Kidney epithelial cell (primary cell): ENCODE measurements at regions not wholly inside any gene's neighbourhood (a gene's known extent, or its start where the extent isn't known, plus 50 kb on each side); places are given as distances from the start of the nearest gene placed in this dataset.

ENCODE experiments used
- DNase-seq: peaks from one replicate; pipeline ENCODE4 v3.0.0-alpha.2; 2010; ENCODE audit warnings: low read depth
- H3K27me3 ChIP-seq: 2 replicates; pipeline ENCODE4 v1.6.0; 2011; ENCODE audit warnings: low read length; ENCODE audit not compliant: control insufficient read depth, insufficient read depth
- H3K36me3 ChIP-seq: 2 replicates; pipeline ENCODE4 v1.5.1; 2011; ENCODE audit warnings: low read length; ENCODE audit not compliant: control insufficient read depth, insufficient read depth
- H3K4me3 ChIP-seq: 2 replicates; pipeline ENCODE4 v1.5.1; 2011; ENCODE audit warnings: low read depth, mild to moderate bottlenecking, control low read depth, low read length
- TF ChIP-seq, protein P1 (sequence below): IDR thresholded peaks from 2 replicates; pipeline ENCODE4 v1.5.1; 2011; ENCODE audit warnings: mild to moderate bottlenecking, moderate library complexity, low read length, control low read depth, inconsistent platforms; ENCODE audit not compliant: insufficient read depth, poor library complexity, severe bottlenecking

DNA sequence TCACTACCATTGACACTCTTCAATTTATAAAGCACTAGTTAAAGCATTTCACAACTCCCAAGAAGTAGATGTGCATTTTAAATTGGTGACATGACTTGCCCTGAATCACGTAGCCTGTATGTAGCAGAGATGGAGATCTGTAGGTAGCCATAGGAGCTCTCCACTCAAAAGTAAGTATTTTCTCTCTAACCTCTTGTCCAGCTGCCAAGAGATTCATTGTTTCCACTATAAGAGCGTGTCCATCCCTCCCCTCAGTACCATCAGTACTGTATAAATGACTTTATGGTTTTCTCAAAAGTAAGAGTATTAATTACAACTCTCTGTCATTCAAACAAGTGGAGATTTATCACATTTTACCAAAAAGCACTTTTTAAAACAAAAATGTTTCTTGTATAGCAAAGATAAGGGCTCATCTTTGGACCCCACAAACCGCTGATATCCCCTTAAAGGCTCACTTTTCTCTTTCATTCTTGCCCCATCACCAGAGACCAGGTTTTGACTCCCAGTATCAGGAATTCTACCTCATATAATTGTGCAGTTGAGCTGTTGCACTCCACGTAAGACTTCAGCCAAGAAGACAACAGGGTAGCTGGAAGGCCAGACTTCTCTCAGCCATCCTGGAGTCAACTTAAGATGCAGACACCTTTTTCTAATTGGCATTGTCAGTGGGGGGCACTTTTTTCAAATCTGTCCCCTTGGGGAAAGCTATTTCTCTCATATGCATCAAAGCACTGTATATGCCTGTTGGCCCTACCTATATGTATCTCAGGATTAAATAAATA lies 78.0 kb upstream of the GALNT5 start:
- TF ChIP-seq, protein P1, sequence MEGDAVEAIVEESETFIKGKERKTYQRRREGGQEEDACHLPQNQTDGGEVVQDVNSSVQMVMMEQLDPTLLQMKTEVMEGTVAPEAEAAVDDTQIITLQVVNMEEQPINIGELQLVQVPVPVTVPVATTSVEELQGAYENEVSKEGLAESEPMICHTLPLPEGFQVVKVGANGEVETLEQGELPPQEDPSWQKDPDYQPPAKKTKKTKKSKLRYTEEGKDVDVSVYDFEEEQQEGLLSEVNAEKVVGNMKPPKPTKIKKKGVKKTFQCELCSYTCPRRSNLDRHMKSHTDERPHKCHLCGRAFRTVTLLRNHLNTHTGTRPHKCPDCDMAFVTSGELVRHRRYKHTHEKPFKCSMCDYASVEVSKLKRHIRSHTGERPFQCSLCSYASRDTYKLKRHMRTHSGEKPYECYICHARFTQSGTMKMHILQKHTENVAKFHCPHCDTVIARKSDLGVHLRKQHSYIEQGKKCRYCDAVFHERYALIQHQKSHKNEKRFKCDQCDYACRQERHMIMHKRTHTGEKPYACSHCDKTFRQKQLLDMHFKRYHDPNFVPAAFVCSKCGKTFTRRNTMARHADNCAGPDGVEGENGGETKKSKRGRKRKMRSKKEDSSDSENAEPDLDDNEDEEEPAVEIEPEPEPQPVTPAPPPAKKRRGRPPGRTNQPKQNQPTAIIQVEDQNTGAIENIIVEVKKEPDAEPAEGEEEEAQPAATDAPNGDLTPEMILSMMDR: no peak
- Histone ChIP-seq H3K27me3 (no peaks in the 10 kb centered on the region), H3K36me3 (no peaks in the 10 kb centered on the region), H3K4me3 (no peak overlapping the region)
- DNase-seq: no peak

- no peaks in the 10 kb centered on the region for H3K27me3 ChIP-seq
- TF ChIP-seq, protein P1: no peak
- no peak for DNase-seq
Observed at GRCh38 chr2:157180359-157180758, 77.1 kb upstream of the GALNT5 start.

DNA sequence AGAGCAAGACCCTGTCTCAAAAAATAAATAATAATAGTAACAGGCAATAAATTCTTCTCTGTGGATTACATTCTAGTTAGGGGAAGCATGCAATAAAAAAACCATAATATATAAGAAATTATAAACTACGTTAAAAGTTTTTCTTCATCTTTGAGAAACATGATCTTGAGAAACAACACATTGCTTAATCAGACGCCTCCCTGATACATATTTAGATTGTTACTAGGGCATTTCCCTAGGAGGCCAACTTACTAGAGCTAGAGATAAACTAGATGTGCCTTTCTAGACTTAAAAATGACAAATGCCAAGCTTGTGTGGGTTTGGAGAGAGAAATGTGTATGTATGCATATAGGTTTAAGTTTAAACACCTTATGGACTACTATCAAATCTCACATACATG lies 76.3 kb upstream of the GALNT5 start:
- Histone ChIP-seq H3K27me3 (no peaks in the 10 kb centered on the region), H3K4me3 (no peak overlapping the region), H3K36me3 (no peaks in the 10 kb centered on the region)
- TF ChIP-seq, protein P1: no peak
- DNase-seq: no peak

More at GRCh38 chr2:157180359-157180758, 77.1 kb upstream of the GALNT5 start:
- Histone ChIP-seq H3K4me3 (no peak overlapping the region), H3K36me3 (no peaks in the 10 kb centered on the region)

GRCh38 chr2:157182204-157182709 lies 75.2 kb upstream of the GALNT5 start:
- TF ChIP-seq, protein P1: no peak
- Histone ChIP-seq H3K36me3 (no peaks in the 10 kb centered on the region), H3K4me3 (no peak overlapping the region), H3K27me3 (no peaks in the 10 kb centered on the region)
- no peak for DNase-seq

DNA sequence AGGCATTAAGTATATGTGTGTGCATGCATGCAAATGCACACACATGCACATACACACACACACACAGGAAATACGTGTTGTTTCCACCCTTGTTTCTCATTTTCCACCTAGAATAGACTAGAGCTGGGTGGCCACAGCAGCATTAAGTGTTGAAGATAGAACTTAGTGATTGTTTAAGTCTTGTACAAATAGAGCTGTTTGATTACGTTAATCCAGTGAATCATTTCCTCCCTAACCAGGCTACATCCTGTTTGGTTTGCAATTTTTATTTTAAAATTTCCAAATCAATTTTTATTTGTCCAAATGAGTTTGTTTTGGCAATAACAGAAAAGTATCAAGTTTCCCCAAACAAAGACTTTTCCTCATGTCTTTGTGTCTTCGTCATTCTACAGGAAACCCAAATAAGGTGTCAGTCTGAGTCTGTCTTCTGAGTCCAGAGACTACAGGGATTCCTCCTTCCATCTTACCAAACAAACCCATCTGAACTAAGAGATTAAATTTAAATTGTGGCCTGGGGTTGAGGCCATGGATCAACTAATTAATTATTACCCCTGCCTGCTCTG lies 74.6 kb upstream of the GALNT5 start:
- no peaks in the 10 kb centered on the region for H3K36me3 ChIP-seq
- no peaks in the 10 kb centered on the region for H3K27me3 ChIP-seq
- peak; percentile 18 for DNase-seq
- no peak overlapping the region for H3K4me3 ChIP-seq
- TF ChIP-seq, protein P1: no peak
